ENCODE measurements at regions not wholly inside any gene's neighbourhood (a gene's known extent, or its start where the extent isn't known, plus 50 kb on each side); places are given as distances from the start of the nearest gene placed in this dataset.

DNA sequence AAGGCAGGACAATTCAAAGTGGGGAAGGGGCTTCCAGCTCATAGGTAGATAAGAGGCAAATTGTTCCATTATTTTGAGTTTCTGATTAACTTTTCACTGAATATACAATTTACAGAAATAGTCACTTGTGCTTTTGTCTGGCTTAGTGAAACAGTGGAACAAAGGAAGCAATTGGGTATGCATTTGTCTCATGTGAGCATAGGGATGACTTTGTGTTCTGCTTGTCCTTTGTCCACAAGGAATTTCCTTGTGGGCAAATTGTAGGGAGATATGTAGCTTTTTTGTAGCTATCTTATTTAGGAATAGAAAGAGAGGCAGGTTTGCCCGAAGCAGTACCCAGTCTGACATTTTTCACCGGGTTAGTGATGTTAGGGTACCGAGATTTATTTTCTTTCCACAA lies 1224.8 kb downstream of the SLITRK1 start:
- DNase-seq (ENCODE audit: low spot score): no peak
- no peak for TF ChIP-seq CTCF (IDR thresholded peaks at IDR 0.05; ENCODE audit: extremely low read depth, insufficient read depth, missing control alignments)
- in situ Hi-C loops (cut with MboI; ENCODE audit: low pct_unique_long_range_greater_than_20kb, low sequenced_read_pairs, unreplicated experiment): no loop called here

- in situ Hi-C loops (cut with MboI; ENCODE audit: low pct_unique_long_range_greater_than_20kb, low sequenced_read_pairs, unreplicated experiment): no loop called here
- TF ChIP-seq CTCF (IDR thresholded peaks at IDR 0.05; ENCODE audit: extremely low read depth, insufficient read depth, missing control alignments): no peak
- no peak for DNase-seq (ENCODE audit: low spot score)
Observed at GRCh38 chr13:82654861-82655855, 1227.1 kb downstream of the SLITRK1 start.

DNA sequence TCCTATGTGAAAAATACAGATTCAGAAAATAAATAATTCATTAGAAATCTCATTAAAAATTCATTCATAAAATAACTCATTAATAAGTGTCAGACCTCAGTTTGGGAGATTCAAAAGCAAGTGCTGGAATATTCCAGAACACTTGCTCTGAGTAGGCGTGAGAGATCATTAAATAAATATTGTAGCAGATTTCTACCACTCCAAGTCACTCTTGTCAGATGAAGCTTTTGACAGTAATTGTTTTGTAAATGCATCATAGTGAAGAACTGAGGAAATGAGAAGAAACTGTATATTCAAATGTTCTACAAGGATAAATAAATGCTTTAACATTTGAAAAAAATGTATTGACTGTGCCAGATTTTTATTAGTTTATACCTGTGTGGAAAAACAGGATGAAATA lies 1228.1 kb downstream of the SLITRK1 start:
- TF ChIP-seq CTCF (IDR thresholded peaks at IDR 0.05; ENCODE audit: extremely low read depth, insufficient read depth, missing control alignments): no peak
- no peak for DNase-seq (ENCODE audit: low spot score)
- in situ Hi-C loops (cut with MboI; ENCODE audit: low pct_unique_long_range_greater_than_20kb, low sequenced_read_pairs, unreplicated experiment): no loop called here

DNA sequence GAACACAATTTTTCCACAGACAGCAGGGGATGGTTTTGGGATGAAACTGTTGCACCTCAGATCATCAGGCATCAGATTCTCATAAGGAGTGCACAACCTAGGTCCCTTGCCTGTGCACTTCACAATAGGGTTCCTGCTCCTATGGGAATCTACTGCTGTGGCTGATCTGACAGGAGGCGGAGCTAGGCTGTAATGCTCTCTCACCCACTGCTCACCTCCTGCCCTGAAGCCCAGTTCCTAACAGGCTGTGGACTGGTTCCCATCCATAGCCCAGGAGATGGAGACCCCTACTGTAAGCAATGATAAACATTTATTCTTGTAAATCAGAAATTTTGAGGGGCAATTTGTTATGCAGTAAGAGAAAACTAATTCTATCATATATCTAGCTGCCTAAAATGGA lies 1234.7 kb downstream of the SLITRK1 start:
- no peak for DNase-seq (ENCODE audit: low spot score)
- in situ Hi-C loops (cut with MboI; ENCODE audit: low pct_unique_long_range_greater_than_20kb, low sequenced_read_pairs, unreplicated experiment): no loop called here
- no peak for TF ChIP-seq CTCF (IDR thresholded peaks at IDR 0.05; ENCODE audit: extremely low read depth, insufficient read depth, missing control alignments)

- no peak for DNase-seq (ENCODE audit: low spot score)
- in situ Hi-C loops (cut with MboI; ENCODE audit: low pct_unique_long_range_greater_than_20kb, low sequenced_read_pairs, unreplicated experiment): no loop called here
Observed at GRCh38 chr13:82636119-82636518, 1246.2 kb downstream of the SLITRK1 start.

DNA sequence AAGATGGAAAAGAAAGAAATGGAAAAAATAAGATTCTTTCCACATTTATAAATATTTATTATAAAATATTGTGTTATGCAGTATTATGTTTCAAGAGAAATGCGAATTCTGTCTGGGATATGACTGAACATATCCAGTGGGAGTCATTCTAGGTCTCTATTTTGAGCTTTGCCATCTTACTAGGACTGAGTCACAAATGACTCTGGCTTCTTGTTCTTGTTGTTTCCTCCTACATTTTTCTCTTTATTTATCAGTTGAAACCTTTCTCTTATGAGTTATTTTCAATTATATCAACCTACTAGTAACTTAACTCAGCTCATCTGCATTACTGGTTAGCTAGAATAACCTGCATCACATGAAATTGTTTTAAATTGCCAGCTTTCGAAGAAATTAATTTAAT lies 1247.3 kb downstream of the SLITRK1 start:
- in situ Hi-C loops (cut with MboI; ENCODE audit: low pct_unique_long_range_greater_than_20kb, low sequenced_read_pairs, unreplicated experiment): no loop called here
- DNase-seq (ENCODE audit: low spot score): no peak
- no peak for TF ChIP-seq CTCF (IDR thresholded peaks at IDR 0.05; ENCODE audit: extremely low read depth, insufficient read depth, missing control alignments)

More at GRCh38 chr13:82636119-82636518, 1246.2 kb downstream of the SLITRK1 start:
- no peak for TF ChIP-seq CTCF (IDR thresholded peaks at IDR 0.05; ENCODE audit: extremely low read depth, insufficient read depth, missing control alignments)
